Ascending aorta (tissue), 2 donors: ENCODE measurements at regions not wholly inside any gene's neighbourhood (a gene's known extent, or its start where the extent isn't known, plus 50 kb on each side); places are given as distances from the start of the nearest gene placed in this dataset.
"Not testable (repeated sequence)": the region's sequence is repeated elsewhere in the genome, so short reads cannot be mapped to it uniquely, and the experiment has no call there.

Source experiments
- DNase-seq, 2 donors: peaks; one replicate each; pipeline ENCODE4 v3.0.0-alpha.2; 2019; ENCODE audit warnings: low spot score in 2 of 2
- H3K27ac ChIP-seq, 2 donors: fragments of 200-600 bp; sonication (generic); one replicate each; pipeline ENCODE4 v1.5.1; 2016 to 2017; ENCODE audit warnings: mild to moderate bottlenecking in 1 of 2
- H3K27me3 ChIP-seq: fragments of 200-600 bp; sonication (generic); one replicate; pipeline ENCODE4 v1.5.1; 2017
- H3K36me3 ChIP-seq, 2 donors: fragments of 200-600 bp; sonication (generic); one replicate each; pipeline ENCODE4 v1.5.1; 2016
- H3K4me1 ChIP-seq, 2 donors: fragments of 200-600 bp; sonication (generic); one replicate each; pipeline ENCODE4 v1.5.1; 2016 to 2017; ENCODE audit warnings: mild to moderate bottlenecking in 1 of 2
- H3K4me3 ChIP-seq, 2 donors: fragments of 200-600 bp; sonication (generic); one replicate each; pipeline ENCODE4 v1.5.1; 2016 to 2017; ENCODE audit warnings: mild to moderate bottlenecking in 1 of 2
- H3K9me3 ChIP-seq, 2 donors: fragments of 200-600 bp; sonication (generic); one replicate each; pipeline ENCODE4 v1.5.1; 2016
- intact Hi-C: fragments of 100-400 bp; cut with DNase I; formaldehyde crosslinking; loops from one replicate; pipeline ENCODE4 v1.15.1; 2023
- TF ChIP-seq, protein P1 (sequence below), 3 experiments: fragments of 200-600 bp in 2 of 3; fragments of 450-650 bp in 1 of 3; sonication (generic) in 2 of 3; IDR thresholded peaks; one replicate each; pipeline ENCODE4 v1.5.1; 2016 to 2019; ENCODE audit warnings: antibody characterized with exemption in 3 of 3, mild to moderate bottlenecking in 1 of 3, moderate library complexity in 1 of 3

DNA sequence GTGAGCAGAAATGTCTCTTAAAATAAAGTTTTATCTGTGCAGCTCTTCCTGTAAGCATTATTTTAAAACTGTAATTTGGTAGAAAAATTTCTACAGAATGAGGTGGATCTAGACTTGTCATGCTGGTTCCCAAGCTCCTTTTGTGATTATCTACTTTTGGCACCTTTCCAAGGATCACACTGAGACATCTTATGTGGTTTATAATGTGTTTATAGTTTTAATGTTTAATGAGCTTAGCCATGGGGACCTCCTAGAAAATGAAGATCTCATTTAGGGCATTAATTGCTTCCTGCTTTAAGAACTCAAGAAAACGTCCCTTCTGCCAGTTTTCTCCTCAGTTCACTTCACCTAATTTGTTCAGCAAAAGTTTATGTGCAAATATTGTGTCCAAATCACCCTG lies 468.4 kb downstream of the SUCLG1 start:
- Histone ChIP-seq H3K4me3 (no peak overlapping the region), H3K27ac (no peak overlapping the region), H3K36me3 (no peaks in the 10 kb centered on the region), H3K4me1 (no peaks in the 10 kb centered on the region), H3K9me3 (no peaks in the 10 kb centered on the region), H3K27me3 (no peaks in the 10 kb centered on the region)
- intact Hi-C loops: no loop called here
- DNase-seq: no peak
- TF ChIP-seq, protein P1, sequence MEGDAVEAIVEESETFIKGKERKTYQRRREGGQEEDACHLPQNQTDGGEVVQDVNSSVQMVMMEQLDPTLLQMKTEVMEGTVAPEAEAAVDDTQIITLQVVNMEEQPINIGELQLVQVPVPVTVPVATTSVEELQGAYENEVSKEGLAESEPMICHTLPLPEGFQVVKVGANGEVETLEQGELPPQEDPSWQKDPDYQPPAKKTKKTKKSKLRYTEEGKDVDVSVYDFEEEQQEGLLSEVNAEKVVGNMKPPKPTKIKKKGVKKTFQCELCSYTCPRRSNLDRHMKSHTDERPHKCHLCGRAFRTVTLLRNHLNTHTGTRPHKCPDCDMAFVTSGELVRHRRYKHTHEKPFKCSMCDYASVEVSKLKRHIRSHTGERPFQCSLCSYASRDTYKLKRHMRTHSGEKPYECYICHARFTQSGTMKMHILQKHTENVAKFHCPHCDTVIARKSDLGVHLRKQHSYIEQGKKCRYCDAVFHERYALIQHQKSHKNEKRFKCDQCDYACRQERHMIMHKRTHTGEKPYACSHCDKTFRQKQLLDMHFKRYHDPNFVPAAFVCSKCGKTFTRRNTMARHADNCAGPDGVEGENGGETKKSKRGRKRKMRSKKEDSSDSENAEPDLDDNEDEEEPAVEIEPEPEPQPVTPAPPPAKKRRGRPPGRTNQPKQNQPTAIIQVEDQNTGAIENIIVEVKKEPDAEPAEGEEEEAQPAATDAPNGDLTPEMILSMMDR (IDR thresholded peaks at IDR 0.05): no peak

DNA sequence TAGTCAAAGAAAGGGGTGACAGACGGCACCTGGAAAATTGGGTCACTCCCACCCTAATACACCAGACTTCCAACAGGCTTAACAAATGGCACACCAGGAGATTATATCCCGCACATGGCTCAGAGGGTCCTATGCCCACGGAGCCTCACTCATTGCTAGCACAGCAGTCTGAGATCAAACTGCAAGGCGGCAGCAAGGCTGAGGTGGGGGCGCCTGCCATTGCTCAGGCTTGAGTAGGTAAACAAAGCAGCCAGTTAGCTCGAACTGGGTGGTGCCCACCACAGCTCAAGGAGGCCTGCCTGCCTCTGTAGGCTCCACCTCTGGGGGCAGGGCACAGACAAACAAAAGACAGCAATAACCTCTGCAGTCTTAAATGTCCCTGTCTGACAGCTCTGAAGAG lies 482.5 kb downstream of the SUCLG1 start:
- H3K9me3 ChIP-seq, H3K4me1 ChIP-seq, H3K36me3 ChIP-seq, intact Hi-C loops, H3K4me3 ChIP-seq, DNase-seq, H3K27me3 ChIP-seq, H3K27ac ChIP-seq: not testable (repeated sequence)

DNA sequence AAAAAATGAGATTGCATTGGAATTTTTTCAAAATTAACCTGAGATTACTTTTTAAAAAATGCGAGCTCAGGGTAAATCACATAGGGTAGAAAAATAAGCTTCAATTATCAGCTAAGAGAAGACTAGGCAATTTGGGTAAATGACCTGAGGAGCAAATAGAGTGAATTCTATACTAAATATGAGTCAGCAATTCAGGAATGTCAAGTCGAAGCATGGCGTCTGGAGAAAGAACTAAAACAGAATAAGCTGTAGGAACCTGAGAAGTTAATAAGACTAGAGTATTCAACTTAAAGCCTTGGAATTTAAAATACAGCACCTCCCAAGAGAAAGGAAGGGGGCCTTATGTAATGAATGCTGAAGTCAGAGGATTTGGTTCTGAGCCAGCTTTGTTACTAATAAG lies 487.0 kb downstream of the SUCLG1 start:
- H3K36me3 ChIP-seq: no peaks in the 10 kb centered on the region
- no peak for DNase-seq
- intact Hi-C loops: no loop called here
- H3K4me1 ChIP-seq: no peaks in the 10 kb centered on the region
- H3K9me3 ChIP-seq: peaks cover 0 to 5% of the 10 kb centered on the region in 2 donors
- no peak overlapping the region for H3K4me3 ChIP-seq
- no peak overlapping the region for H3K27ac ChIP-seq
- no peaks in the 10 kb centered on the region for H3K27me3 ChIP-seq
- TF ChIP-seq, protein P1 (IDR thresholded peaks at IDR 0.05): no peak

DNA sequence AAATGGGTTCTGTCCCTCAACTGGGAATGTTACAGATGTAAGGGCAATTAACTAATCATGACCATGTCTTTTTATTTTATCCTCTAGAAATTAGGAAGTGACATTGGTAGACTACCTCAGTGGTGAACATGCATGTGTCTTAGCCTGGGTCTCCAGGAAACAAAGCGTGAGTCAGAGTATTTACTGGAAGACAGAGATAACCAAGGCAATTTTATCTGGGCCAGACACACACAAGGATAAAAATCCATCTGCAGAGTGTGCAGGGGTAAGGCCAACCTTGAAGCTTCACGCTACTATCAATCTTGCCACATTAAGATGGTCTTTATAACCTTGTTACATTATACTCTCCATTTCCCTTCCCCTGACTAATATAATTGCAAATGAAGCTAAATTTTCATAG lies 487.5 kb downstream of the SUCLG1 start:
- intact Hi-C loops: no loop called here
- TF ChIP-seq, protein P1 (IDR thresholded peaks at IDR 0.05): no peak
- no peaks in the 10 kb centered on the region for H3K27me3 ChIP-seq
- H3K4me1 ChIP-seq: no peaks in the 10 kb centered on the region
- H3K4me3 ChIP-seq: no peak overlapping the region
- H3K36me3 ChIP-seq: no peaks in the 10 kb centered on the region
- DNase-seq: no peak
- no peak overlapping the region for H3K27ac ChIP-seq
- H3K9me3 ChIP-seq: peaks cover 0 to 5% of the 10 kb centered on the region in 2 donors

GRCh38 chr2:83970217-83970929 lies 488.7 kb downstream of the SUCLG1 start:
- Histone ChIP-seq H3K27ac (no peak overlapping the region), H3K9me3 (no peaks in the 10 kb centered on the region), H3K36me3 (no peaks in the 10 kb centered on the region), H3K27me3 (no peaks in the 10 kb centered on the region), H3K4me1 (no peaks in the 10 kb centered on the region), H3K4me3 (no peak overlapping the region)
- no peak for DNase-seq
- TF ChIP-seq, protein P1 (IDR thresholded peaks at IDR 0.05): no peak
- intact Hi-C loops: no loop called here

- Histone ChIP-seq H3K4me1 (no peaks in the 10 kb centered on the region), H3K36me3 (no peaks in the 10 kb centered on the region), H3K9me3 (no peaks in the 10 kb centered on the region), H3K27ac (no peak overlapping the region), H3K27me3 (no peaks in the 10 kb centered on the region), H3K4me3 (no peak overlapping the region)
- DNase-seq: no peak
- intact Hi-C loops: no loop called here
- TF ChIP-seq, protein P1 (IDR thresholded peaks at IDR 0.05): no peak
Observed at GRCh38 chr2:83969085-83969484, 490.0 kb downstream of the SUCLG1 start.
